GM23338 (cell line): ENCODE measurements at regions not wholly inside any gene's neighbourhood (a gene's known extent, or its start where the extent isn't known, plus 50 kb on each side); places are given as distances from the start of the nearest gene placed in this dataset.

Experiments used
- ATAC-seq: fragments of 200-7000 bp; cut with Tn5 transposase; 3 replicates; pipeline ENCODE4 v1.9.1; 2020
- DNase-seq: peaks from one replicate; pipeline ENCODE4 v3.0.0-alpha.2; 2015; ENCODE audit warnings: low spot score
- H2AFZ ChIP-seq: fragments of 200-600 bp; sonication (generic); 2 replicates; pipeline ENCODE4 v1.8.0; 2016; ENCODE audit warnings: antibody characterized with exemption, mild to moderate bottlenecking, moderate library complexity
- H3F3A ChIP-seq: fragments of 200-600 bp; sonication (generic); replicated peaks from 2 replicates; pipeline ENCODE4 v1.8.0; 2017; ENCODE audit warnings: antibody characterized with exemption, mixed run types, low read depth
- H3K27ac ChIP-seq: fragments of 200-600 bp; sonication (generic); 2 replicates; pipeline ENCODE4 v1.6.1; 2016; ENCODE audit warnings: low read depth
- H3K27me3 ChIP-seq: fragments of 200-600 bp; sonication (generic); 2 replicates; pipeline ENCODE4 v1.8.0; 2016; ENCODE audit warnings: mild to moderate bottlenecking, mixed run types, moderate library complexity; ENCODE audit not compliant: insufficient read depth
- H3K36me3 ChIP-seq: fragments of 200-600 bp; sonication (generic); 2 replicates; pipeline ENCODE4 v1.8.0; 2016; ENCODE audit warnings: mild to moderate bottlenecking; ENCODE audit not compliant: insufficient read depth
- H3K4me1 ChIP-seq: fragments of 200-600 bp; sonication (generic); 2 replicates; pipeline ENCODE4 v1.8.0; 2016; ENCODE audit warnings: mild to moderate bottlenecking, moderate library complexity; ENCODE audit not compliant: insufficient read depth
- H3K4me2 ChIP-seq: fragments of 200-600 bp; sonication (generic); 2 replicates; pipeline ENCODE4 v1.7.1; 2017; ENCODE audit warnings: mixed run types
- H3K4me3 ChIP-seq: fragments of 200-600 bp; sonication (generic); 2 replicates; pipeline ENCODE4 v1.6.1; 2016; ENCODE audit warnings: mixed run types
- H3K79me2 ChIP-seq: fragments of 200-600 bp; sonication (generic); replicated peaks from 2 replicates; pipeline ENCODE4 v1.8.0; 2017; ENCODE audit warnings: mild to moderate bottlenecking; ENCODE audit not compliant: insufficient read depth
- H3K9me2 ChIP-seq: fragments of 200-600 bp; sonication (generic); 2 replicates; pipeline ENCODE4 v1.8.0; 2017; ENCODE audit not compliant: insufficient read depth
- H4K20me1 ChIP-seq: fragments of 200-600 bp; sonication (generic); replicated peaks from 2 replicates; pipeline ENCODE4 v1.8.0; 2017; ENCODE audit warnings: mild to moderate bottlenecking; ENCODE audit not compliant: insufficient read depth
- H3K27ac Mint-ChIP-seq: 2 replicates; pipeline ENCODE4 v1.8.0; 2020; ENCODE audit warnings: inconsistent platforms, mild to moderate bottlenecking, moderate library complexity, mixed read lengths
- H3K27me3 Mint-ChIP-seq: 3 replicates; pipeline ENCODE4 v1.8.0; 2022; ENCODE audit warnings: low read depth, mild to moderate bottlenecking, moderate library complexity, mixed read lengths, inconsistent platforms; ENCODE audit not compliant: insufficient read depth, poor library complexity
- H3K36me3 Mint-ChIP-seq: 3 replicates; pipeline ENCODE4 v1.8.0; 2021; ENCODE audit warnings: low read depth, mild to moderate bottlenecking, inconsistent platforms, moderate library complexity, mixed read lengths
- H3K4me1 Mint-ChIP-seq: 3 replicates; pipeline ENCODE4 v1.8.0; 2020; ENCODE audit warnings: mild to moderate bottlenecking, inconsistent platforms, mixed read lengths
- H3K4me3 Mint-ChIP-seq: 3 replicates; pipeline ENCODE4 v1.8.0; 2021; ENCODE audit warnings: moderate library complexity, mild to moderate bottlenecking, inconsistent platforms, mixed read lengths
- H3K9me3 Mint-ChIP-seq: 3 replicates; pipeline ENCODE4 v1.8.0; 2020; ENCODE audit warnings: moderate library complexity, mild to moderate bottlenecking, inconsistent platforms, mixed read lengths
- STAT1 ChIP-seq: IDR thresholded peaks from one replicate; pipeline ENCODE4 v1.6.1; 2016; ENCODE audit warnings: antibody characterized with exemption; ENCODE audit not compliant: unreplicated experiment
- ZNF331 ChIP-seq: fragments of 250-450 bp; sonication (Bioruptor Pico); IDR thresholded peaks from 2 replicates; pipeline ENCODE4 v1.5.0; 2020; ENCODE audit warnings: low read depth, mild to moderate bottlenecking, moderate library complexity
- TF ChIP-seq, protein P1 (sequence below): fragments of 250-450 bp; sonication (Bioruptor Pico); IDR thresholded peaks from 2 replicates; pipeline ENCODE4 v1.5.0; 2020; ENCODE audit warnings: mild to moderate bottlenecking, moderate library complexity
- TF ChIP-seq, protein P2 (sequence below): IDR thresholded peaks from 2 replicates; pipeline ENCODE4 v1.6.1; 2016; ENCODE audit warnings: antibody characterized with exemption

DNA sequence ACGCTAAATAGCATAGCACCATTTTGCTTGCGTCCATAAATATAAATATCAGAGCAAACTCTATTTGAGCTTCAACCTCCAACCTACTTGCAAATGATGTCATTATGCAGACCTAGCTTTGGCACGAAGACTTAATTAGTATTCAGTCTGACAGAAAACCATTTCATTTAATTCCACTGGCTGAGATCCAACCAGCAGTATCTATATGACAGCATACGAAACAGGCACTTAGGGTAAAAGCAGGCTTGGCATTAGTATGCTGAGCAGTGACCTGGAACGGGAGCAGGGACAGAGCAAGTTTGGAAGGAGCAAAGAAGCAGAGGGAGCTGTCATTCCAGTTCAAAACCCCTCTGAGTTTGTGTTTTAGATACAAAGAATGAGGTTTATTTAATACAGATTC is 312.5 kb upstream of the CHRM2 start:
- TF ChIP-seq, protein P1, sequence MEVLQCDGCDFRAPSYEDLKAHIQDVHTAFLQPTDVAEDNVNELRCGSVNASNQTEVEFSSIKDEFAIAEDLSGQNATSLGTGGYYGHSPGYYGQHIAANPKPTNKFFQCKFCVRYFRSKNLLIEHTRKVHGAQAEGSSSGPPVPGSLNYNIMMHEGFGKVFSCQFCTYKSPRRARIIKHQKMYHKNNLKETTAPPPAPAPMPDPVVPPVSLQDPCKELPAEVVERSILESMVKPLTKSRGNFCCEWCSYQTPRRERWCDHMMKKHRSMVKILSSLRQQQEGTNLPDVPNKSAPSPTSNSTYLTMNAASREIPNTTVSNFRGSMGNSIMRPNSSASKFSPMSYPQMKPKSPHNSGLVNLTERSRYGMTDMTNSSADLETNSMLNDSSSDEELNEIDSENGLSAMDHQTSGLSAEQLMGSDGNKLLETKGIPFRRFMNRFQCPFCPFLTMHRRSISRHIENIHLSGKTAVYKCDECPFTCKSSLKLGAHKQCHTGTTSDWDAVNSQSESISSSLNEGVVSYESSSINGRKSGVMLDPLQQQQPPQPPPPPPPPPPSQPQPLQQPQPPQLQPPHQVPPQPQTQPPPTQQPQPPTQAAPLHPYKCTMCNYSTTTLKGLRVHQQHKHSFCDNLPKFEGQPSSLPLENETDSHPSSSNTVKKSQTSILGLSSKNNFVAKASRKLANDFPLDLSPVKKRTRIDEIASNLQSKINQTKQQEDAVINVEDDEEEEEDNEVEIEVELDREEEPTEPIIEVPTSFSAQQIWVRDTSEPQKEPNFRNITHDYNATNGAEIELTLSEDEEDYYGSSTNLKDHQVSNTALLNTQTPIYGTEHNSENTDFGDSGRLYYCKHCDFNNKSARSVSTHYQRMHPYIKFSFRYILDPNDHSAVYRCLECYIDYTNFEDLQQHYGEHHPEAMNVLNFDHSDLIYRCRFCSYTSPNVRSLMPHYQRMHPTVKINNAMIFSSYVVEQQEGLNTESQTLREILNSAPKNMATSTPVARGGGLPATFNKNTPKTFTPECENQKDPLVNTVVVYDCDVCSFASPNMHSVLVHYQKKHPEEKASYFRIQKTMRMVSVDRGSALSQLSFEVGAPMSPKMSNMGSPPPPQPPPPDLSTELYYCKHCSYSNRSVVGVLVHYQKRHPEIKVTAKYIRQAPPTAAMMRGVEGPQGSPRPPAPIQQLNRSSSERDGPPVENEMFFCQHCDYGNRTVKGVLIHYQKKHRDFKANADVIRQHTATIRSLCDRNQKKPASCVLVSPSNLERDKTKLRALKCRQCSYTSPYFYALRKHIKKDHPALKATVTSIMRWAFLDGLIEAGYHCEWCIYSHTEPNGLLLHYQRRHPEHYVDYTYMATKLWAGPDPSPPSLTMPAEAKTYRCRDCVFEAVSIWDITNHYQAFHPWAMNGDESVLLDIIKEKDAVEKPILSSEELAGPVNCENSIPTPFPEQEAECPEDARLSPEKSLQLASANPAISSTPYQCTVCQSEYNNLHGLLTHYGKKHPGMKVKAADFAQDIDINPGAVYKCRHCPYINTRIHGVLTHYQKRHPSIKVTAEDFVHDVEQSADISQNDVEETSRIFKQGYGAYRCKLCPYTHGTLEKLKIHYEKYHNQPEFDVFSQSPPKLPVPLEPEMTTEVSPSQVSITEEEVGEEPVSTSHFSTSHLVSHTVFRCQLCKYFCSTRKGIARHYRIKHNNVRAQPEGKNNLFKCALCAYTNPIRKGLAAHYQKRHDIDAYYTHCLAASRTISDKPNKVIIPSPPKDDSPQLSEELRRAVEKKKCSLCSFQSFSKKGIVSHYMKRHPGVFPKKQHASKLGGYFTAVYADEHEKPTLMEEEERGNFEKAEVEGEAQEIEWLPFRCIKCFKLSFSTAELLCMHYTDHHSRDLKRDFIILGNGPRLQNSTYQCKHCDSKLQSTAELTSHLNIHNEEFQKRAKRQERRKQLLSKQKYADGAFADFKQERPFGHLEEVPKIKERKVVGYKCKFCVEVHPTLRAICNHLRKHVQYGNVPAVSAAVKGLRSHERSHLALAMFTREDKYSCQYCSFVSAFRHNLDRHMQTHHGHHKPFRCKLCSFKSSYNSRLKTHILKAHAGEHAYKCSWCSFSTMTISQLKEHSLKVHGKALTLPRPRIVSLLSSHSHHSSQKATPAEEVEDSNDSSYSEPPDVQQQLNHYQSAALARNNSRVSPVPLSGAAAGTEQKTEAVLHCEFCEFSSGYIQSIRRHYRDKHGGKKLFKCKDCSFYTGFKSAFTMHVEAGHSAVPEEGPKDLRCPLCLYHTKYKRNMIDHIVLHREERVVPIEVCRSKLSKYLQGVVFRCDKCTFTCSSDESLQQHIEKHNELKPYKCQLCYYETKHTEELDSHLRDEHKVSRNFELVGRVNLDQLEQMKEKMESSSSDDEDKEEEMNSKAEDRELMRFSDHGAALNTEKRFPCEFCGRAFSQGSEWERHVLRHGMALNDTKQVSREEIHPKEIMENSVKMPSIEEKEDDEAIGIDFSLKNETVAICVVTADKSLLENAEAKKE (CRISPR knock-in tag): no peak
- TF ChIP-seq ZNF331 (CRISPR knock-in tag): no peak
- DNase-seq (no peak), ATAC-seq (no peak)

DNA sequence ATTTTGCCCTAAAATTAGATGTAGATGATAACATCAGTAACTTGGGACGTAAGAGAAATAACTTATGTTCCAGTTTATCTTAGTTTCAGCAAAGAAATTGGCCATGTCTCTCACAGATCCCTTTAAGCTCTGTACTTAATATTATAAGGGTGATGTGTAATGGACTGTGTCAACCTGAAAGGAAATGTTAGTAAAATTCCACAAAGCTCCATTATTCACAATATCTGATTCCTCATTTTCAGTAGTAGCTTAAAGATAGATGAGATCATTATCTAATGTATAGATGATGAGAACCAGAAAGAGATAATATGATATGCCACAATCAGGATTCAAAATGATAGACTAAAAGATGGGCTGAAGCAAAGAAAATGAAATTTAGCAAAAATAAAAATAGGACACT is 316.8 kb upstream of the CHRM2 start:
- no peak overlapping the region for H2AFZ ChIP-seq
- H3K27ac ChIP-seq: no peak overlapping the region
- no peak overlapping the region for H3K4me3 ChIP-seq
- H3K36me3 Mint-ChIP-seq: no peaks in the 10 kb centered on the region
- no peaks in the 10 kb centered on the region for H3K36me3 ChIP-seq
- no peaks in the 10 kb centered on the region for H3K9me3 Mint-ChIP-seq
- no peaks in the 10 kb centered on the region for H3K27me3 Mint-ChIP-seq
- TF ChIP-seq, protein P2, sequence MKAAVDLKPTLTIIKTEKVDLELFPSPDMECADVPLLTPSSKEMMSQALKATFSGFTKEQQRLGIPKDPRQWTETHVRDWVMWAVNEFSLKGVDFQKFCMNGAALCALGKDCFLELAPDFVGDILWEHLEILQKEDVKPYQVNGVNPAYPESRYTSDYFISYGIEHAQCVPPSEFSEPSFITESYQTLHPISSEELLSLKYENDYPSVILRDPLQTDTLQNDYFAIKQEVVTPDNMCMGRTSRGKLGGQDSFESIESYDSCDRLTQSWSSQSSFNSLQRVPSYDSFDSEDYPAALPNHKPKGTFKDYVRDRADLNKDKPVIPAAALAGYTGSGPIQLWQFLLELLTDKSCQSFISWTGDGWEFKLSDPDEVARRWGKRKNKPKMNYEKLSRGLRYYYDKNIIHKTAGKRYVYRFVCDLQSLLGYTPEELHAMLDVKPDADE: no peak
- TF ChIP-seq STAT1: no peak
- no peaks in the 10 kb centered on the region for H3K4me1 Mint-ChIP-seq
- no peak overlapping the region for H3K27ac Mint-ChIP-seq
- ATAC-seq (no peak), DNase-seq (no peak)
- no peak overlapping the region for H3K4me2 ChIP-seq
- H3K4me3 Mint-ChIP-seq: no peak overlapping the region
- H3K9me2 ChIP-seq: no peaks in the 10 kb centered on the region
- H4K20me1 ChIP-seq: no peaks in the 10 kb centered on the region
- no peaks in the 10 kb centered on the region for H3F3A ChIP-seq
- no peaks in the 10 kb centered on the region for H3K4me1 ChIP-seq
- no peaks in the 10 kb centered on the region for H3K27me3 ChIP-seq
- no peaks in the 10 kb centered on the region for H3K79me2 ChIP-seq

More for the DNA sequence above, 312.5 kb upstream of the CHRM2 start:
- Histone ChIP-seq H3K4me2 (no peak overlapping the region), H2AFZ (no peak overlapping the region), H3K27ac (no peak overlapping the region), H3K36me3 (no peaks in the 10 kb centered on the region), H3K9me2 (no peaks in the 10 kb centered on the region), H3K27me3 (no peaks in the 10 kb centered on the region), H3F3A (no peaks in the 10 kb centered on the region), H3K4me3 (no peak overlapping the region), H4K20me1 (no peaks in the 10 kb centered on the region), H3K4me1 (no peaks in the 10 kb centered on the region), H3K79me2 (no peaks in the 10 kb centered on the region)
- no peaks in the 10 kb centered on the region for H3K27me3 Mint-ChIP-seq
- H3K4me3 Mint-ChIP-seq: no peak overlapping the region
- no peak overlapping the region for H3K27ac Mint-ChIP-seq
- H3K36me3 Mint-ChIP-seq: no peaks in the 10 kb centered on the region
- no peaks in the 10 kb centered on the region for H3K9me3 Mint-ChIP-seq
- H3K4me1 Mint-ChIP-seq: peaks cover 3% of the 10 kb centered on the region; the same call in 2 of the 3 replicates
